MV-4-11 (cell line): ENCODE measurements at regions not wholly inside any gene's neighbourhood (a gene's known extent, or its start where the extent isn't known, plus 50 kb on each side); places are given as distances from the start of the nearest gene placed in this dataset.
A peak's percentile ranks its signal among the peaks of the same experiment; 100 is the strongest.
"Not testable (repeated sequence)": the region's sequence is repeated elsewhere in the genome, so short reads cannot be mapped to it uniquely, and the experiment has no call there.

Source experiments
- DNase-seq: peaks from one replicate; lab custom pipeline; 2025; lab: John Stamatoyannopoulos, UW

DNA sequence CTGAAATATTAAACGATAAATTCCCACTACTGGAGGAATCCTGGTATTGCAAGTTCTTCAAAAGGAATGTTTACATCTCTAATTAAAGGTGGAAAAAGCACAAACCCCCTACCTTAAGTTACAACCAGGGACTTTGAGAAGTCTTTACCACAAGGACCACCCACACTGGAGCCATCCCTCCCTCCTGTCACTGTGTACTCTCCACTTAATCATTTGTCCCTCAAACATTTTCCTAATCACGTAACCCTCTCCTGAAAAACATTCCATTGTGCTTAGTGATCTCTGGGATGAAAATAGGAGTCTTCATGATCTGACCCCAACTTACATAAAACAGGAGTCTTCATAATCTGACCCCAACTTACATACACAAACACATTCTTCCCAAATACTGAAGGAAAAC lies 85.7 kb downstream of the SUCLG1 start:
- no peak for DNase-seq

- no peak for DNase-seq
Measured at GRCh38 chr2:84362541-84362940, 96.5 kb downstream of the SUCLG1 start.

DNA sequence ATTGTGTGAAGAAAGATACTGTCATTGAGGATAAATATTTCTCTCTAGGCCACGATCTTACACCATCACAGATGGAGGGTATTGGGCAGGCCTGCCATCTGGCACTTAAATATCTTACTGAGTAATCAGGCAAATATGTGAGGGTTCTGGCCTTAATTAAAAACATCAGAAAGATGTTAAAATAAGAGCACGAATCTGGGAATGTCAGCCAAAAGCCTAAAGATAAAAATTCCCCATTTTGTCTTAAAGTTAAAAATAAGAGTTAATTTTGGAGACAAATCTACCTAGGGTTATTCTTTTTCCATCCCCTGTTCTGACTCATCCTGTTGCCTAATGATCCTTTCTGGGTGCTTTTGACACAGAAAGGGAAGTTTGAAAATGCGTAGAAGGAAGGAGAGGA lies 121.0 kb downstream of the SUCLG1 start:
- no peak for DNase-seq

DNA sequence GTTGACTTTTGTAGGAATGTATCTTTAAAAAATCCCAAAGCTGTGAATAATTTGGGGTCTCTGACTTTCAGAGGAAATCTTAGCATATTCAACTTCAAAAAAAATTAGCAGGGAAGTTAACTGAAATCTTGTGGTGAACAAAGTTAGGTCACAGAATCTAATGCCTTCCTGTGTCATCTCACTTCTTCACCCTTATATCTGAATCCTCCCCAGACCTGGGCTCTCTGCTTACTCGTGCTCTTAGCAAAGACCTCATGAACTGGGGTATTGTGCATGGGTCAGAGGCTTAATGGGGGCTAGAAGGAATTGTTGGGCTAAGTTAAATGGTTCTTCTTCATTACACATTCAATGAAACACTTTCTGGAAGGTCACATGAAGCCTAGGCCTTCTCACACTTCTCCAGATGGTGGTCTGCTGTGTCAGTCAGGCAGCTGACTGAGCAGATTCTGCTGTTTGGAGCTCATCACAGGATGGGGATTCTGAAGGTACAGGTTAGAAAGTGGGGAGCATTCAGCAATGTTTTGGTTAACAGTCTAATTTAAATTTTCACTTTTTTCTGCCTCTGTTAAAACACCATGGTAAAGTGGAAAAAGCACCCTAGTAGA lies 131.3 kb downstream of the SUCLG1 start:
- no peak for DNase-seq

- DNase-seq: no peak
Measured at GRCh38 chr2:84326831-84327432, 132.1 kb downstream of the SUCLG1 start.

DNA sequence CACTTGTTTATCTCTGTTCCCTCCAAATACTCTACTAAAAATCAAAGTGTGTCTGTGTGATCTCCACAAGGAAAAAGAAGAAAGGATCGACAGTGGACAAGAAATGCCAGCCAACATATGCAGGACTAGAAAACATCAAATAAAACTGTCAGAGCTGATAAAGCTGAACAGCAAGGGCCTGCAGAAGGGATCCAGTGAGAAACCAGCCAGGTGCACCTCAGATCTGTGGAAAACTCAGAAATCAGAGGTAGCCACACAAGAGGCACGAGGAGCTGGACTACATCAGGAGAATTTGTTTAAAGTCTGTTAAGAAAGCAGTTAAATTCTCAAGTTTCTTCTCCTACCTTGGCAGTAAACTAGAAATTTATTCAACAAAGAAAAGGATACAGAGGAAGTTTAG lies 135.2 kb downstream of the SUCLG1 start:
- no peak for DNase-seq

- no peak for DNase-seq
Measured at GRCh38 chr2:84320940-84321339, 138.1 kb downstream of the SUCLG1 start.

GRCh38 chr2:84319581-84319980 lies 139.5 kb downstream of the SUCLG1 start:
- no peak for DNase-seq

GRCh38 chr2:84317135-84317534 lies 141.9 kb downstream of the SUCLG1 start:
- no peak for DNase-seq

DNA sequence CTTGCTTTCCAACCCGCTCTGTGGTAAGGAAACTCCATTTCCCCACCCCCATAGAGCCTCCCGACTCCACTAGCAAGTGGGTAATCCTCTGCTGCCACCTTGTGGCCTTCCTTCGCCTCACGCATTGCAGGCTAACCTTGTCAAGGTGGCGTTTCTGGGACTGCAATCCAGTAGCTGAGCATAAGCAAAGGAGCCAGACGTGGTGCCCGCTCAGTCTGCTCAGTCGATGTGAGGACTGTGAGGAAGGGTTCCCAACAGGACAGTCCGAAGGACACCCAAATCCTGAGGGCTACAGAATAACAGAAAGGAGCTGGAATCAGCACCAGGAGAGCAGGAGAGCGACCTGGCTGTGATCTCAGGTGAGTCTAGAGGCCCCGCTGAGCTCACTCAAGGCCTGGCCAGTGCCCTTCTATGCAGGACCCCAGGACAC lies 144.2 kb downstream of the SUCLG1 start:
- DNase-seq: peak; percentile 51

- DNase-seq: no peak
Measured at GRCh38 chr2:84314250-84314649, 144.8 kb downstream of the SUCLG1 start.

DNA sequence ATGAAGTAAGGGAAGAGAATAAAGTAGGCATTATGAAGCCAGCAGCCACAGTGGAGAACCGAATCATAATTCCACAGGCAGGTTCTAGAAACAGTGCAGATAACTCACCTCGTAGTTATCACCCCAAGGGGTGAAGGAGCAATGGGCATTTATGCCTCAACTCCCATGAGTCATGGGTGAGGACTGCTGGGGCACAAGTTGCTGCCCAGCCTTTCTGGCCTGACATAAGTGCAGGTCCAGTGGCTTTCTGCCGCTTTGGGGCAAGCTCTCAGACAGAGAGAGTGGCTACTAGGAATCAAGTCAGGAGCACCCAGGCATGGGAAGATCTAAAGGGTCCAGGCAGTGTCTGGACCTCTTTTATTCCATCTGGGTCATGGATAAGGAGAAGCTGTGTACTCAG lies 149.8 kb downstream of the SUCLG1 start:
- DNase-seq: no peak

DNA sequence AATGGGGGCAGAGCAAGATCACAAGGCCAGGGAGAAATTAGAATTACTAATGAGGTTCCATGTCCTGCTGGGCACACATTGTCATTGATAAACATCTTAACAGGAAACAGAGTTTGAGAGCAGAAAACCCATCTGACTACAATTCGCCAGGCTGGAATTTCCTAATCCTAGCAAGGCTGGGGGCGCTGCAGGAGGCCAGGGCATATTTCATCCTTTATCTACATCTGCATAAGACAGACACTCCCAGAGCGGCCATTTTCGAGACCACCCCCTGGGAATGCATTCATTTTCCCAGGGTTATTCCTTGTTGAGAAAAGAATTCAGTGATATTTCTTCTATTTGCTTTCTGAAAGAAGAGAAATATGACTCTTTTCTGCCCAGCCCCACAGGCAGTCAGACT lies 152.7 kb downstream of the SUCLG1 start:
- no peak for DNase-seq

GRCh38 chr2:84302513-84303412 lies 156.3 kb downstream of the SUCLG1 start:
- DNase-seq: no peak

DNA sequence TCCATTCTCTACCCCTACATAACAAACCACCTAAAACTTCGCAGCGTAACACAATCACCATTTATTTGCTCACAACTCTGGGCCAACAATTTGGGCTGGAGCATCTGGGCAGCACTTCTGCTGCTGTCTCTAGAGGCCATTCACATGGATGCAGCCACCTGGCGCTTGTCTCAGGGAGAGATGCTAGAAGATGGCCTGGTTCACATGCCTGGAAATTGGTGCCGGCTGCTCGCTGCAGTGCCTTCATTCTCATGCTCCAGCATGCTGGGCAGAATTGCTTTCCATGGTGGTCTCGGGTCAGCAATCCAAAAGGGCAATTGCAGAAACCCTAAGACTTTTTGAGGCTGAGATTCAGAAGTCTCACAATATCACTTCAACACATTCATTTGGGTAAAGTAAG lies 157.4 kb downstream of the SUCLG1 start:
- DNase-seq: no peak

GRCh38 chr2:84300696-84301029 lies 158.4 kb downstream of the SUCLG1 start:
- DNase-seq: no peak

- not testable (repeated sequence) for DNase-seq
Measured at GRCh38 chr2:84300001-84300695, 158.9 kb downstream of the SUCLG1 start.

- no peak for DNase-seq
Measured at GRCh38 chr2:84299211-84299775, 159.8 kb downstream of the SUCLG1 start.

DNA sequence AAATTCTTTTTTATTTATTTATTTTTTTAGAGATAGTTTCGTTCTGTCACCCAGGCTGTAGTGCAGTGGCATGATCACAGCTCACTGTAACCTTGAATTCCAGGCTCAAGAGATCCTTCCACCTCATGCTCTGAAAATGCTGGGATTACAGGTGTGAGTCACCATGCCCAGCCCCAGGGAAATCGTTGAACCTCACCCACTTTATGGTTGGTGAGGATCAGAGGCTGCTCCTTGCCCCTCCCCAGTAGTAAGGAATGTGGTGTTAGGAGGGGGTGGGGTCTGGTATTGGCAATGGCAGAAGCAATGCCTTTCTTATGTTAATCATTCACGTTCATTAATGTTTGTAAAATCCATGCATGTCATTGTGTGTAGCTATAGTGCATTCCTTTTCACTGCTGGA lies 161.9 kb downstream of the SUCLG1 start:
- no peak for DNase-seq

GRCh38 chr2:84293791-84294380 lies 165.2 kb downstream of the SUCLG1 start:
- DNase-seq: no peak

- DNase-seq: no peak
Measured at GRCh38 chr2:84292545-84292944, 166.5 kb downstream of the SUCLG1 start.

DNA sequence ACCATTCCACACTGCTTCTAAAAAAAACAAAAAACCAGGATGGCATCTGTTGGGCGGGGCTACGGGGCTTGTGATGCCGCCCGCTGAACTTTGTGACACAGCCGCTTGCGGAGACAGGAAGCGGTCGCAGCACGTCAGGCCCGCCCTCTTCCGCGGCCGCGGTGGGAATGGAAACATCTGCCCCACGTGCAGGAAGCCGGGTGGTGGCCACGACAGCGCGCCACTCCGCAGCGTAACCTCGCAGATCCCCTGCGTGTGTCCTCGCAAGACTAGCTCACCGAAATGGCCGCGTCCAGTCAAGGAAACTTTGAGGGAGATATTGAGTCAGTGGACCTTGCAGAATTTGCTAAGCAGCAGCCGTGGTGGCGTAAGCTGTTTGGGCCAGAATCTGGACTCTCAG lies 168.5 kb downstream of the SUCLG1 start:
- DNase-seq: no peak
